ENCODE measurements at regions not wholly inside any gene's neighbourhood (a gene's known extent, or its start where the extent isn't known, plus 50 kb on each side); places are given as distances from the start of the nearest gene placed in this dataset.

DNA sequence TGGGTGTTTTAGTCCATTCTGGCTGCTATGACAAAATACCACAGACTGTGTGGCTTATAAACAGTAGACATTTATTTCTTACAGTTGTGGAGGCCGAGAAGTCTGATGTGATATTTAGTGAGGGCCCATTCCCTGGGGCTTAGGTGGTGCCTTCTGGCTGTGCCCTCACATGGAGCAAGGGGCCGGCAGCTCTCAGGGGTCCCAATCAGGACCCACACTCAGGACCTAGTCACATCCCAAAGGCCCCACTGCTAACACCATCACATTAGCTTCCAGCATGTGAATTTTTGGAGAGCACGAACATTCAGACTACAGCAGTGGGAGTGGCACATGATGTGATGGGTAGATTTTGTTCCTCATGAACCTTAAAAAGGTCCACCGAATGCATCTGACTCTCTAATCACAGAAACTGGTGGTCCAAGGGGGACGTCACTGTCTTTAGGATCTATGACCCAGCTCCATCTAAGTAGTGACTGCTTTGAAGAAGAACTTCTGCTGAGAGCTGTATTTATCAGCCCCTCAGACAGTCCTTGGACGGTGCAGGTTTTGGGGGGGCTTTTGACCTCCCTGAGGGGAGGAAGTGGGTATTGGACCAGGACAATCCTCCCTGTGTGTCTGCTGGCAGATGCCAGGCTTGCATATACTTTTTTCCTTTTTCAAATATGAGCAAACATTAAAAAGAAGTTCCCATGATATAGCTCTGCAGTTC, 154.5 kb upstream of the ZNF32 start:
- no peak for DNase-seq

DNA sequence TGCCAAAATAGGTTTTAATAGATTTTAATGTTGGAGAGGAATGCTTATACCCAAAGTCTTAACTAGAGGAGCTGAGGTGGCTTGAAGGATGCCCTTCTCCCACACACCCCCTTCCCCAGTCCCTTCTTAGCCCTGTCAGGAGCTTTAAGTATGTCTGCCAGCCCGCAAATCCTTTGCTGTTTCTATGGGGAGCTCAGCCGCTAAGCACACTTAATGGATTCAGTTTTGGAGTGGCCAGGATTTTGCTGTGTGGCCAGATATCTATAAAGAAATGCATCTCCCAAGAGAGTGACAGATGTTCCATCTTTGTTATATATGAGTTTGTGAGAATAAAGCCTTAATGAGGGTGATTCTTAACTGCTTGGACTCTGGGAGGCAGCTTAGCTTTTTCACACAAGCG, 152.9 kb upstream of the ZNF32 start:
- DNase-seq = no peak

DNA sequence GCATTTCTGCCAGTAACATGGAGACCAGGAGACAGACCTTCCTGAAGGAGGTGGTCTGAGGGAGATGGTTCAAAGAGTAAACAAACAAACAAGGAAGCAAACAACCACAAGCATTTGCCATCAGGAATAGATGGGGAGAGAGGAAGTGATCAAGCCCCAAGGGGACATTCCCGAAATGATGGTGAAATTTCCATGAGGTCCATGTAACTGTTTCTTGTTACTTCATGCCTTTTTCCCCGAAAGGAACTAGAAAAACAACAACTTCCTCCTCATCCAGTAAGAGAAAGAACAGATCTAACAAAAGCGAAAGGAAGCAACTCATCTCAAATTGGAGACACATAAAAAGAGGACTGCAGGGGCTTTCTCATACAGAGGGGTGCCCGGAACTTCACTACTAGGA, 152.5 kb upstream of the ZNF32 start:
- DNase-seq = no peak

DNA sequence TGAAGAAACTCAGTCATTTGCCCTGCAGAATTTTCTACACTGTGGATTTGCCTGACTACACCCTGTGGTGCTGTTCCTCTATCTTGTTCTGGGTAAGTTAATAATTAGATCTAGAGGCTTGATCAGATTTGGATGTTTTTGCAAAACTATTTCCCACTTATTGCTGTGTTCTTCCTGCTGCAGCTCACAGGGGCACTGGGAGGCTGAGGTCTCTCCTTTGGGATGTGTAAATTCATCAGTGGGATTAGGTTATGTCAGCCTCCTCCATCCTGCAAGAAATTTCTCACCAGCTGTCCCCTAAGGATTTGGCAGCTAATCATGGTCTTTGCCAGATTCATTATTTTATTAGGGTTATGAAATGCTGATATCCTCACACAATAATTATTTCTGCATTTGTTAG, 148.1 kb upstream of the ZNF32 start:
- no peak for DNase-seq

DNA sequence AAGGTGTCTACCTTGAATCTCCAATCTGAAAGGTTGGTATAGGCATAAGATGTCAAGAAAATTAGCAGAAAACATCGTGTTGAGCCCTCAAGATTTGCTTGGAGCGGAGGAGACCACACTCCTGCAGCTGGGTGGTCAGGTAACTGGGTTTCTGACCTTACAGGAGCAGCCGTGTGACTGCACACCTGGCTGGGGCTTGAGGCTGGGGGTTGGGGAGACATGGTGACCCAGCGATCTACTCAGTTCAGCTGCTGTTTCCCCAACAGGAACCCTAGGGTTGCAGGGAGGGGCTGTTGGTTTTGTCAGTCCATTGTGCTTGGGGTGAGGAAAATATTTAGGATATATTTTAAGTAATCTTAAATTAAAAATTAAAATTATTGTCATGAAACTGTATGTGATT, 147.0 kb upstream of the ZNF32 start:
- no peak for DNase-seq

DNA sequence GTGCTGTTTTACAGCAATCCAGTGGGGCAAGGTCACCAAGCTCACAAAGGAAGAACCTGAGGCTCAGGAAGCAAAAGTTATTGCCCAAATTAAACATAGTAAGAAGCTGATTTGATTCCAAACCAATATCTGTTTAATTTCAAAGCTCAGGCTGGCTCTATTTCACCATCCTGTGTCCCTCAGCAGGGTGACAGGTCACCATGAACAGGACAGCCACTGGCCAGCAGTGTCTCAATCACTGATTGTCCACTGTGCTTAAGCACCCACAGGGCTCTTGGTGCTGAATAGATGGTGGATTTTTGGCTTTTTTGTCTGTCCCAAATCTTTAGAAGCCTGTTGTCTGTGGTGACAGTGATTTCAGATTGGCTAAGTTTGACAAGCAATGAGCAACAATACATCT, 146.4 kb upstream of the ZNF32 start:
- no peak for DNase-seq

DNA sequence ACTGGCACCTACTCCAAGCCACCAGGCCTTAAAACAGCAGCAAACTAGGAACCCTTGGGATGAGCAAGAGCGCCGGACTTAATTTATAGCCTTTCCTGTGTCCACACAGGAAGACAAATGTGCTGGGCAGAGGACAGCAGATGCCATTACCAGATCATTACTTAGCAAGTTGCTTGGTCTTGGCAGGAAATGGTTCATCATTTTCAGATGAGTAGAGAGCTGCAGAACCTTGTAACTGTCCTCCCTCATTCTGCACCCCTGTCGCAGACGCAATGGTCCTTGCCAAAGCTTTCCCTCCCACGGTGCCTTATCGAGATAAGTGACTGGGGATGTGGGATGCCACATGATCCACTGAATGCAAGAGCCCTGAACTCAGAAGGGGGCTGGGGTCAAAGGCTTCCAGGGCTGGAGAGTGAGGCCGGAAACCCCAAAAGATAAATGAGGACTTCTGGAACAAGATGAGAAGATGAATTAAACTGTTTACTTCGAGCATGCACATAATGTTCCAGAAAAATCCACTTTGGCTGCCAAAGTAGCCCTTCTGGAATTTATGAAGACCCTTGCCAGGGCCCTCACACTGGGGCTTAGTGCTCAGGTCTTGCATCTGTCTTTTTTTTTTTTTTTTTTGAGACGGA, 145.6 kb upstream of the ZNF32 start:
- DNase-seq = no peak

DNA sequence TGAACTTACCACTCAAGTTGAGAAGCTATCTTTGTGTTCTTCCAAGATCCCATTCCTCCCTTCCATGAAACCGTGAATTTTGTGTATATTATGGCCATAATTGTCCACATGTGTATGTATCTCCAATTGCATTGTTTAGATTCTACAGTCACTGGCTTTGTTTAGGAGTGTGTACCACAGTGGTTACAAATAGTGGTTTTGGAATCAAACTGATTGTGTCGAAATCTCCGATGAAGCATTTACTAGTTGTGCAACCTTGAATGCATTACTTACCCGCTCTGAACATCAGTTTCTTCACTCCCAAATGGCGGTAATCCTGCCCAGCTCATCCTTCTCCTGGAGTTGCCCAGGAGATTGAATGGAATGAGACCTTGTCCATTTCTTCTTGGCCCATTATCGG, 145.0 kb upstream of the ZNF32 start:
- DNase-seq = no peak

DNA sequence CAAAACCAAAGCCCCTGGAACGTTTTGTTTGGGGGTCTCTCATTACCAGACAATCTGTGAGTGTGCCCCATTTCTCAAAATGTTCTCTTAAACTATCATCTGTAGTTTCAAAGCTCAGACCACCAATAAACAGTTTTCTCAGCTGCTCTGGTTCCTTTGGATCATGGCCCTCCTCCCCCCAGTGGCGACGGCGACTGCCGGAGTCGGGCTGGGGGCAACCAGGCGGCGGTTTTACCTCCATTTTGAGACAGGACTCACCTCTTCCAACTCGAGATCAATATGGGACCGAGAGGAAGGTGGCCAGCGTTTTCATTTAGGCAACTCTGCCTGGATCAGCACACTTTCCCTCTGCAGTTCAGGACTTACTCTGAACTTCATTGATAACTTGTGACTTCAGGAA, 141.5 kb upstream of the ZNF32 start:
- DNase-seq = no peak

DNA sequence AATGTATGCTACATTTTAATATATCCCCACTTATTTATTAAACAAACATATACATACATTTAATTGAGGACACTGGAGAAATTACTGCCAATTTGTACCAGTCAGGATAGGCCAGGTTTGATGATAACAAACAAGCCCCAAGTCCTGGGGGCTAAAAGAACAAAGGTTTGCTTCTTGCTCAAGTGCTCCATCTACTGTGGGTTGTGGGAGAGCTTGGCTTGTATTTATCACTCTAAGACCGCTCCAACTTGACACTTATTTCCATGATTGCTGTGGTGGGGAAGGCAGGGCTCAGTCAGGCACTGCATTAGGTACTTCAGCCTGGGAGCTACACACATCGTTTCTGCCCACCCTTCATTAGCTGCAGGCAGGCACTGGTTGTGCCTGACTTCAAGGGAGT, 136.6 kb upstream of the ZNF32 start:
- no peak for DNase-seq

DNA sequence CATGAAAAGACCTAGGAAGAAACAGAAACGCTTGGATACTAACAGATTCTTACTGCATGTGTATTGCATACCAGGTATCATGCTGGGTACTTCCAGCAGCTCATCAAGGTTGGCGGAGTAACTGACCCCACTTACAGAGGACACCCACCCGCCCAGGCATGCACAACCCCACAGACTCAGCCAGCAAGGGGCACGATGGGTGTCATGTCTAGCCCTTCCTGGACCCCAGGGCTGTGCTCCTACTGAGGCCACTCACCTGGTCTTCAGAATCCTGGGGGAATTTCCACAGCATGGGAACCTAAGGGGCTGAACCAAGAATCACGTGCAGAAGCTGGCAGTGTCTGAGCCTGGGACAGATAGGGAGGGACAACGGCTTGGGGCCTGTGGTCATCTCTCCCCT, 134.1 kb upstream of the ZNF32 start:
- no peak for DNase-seq

DNA sequence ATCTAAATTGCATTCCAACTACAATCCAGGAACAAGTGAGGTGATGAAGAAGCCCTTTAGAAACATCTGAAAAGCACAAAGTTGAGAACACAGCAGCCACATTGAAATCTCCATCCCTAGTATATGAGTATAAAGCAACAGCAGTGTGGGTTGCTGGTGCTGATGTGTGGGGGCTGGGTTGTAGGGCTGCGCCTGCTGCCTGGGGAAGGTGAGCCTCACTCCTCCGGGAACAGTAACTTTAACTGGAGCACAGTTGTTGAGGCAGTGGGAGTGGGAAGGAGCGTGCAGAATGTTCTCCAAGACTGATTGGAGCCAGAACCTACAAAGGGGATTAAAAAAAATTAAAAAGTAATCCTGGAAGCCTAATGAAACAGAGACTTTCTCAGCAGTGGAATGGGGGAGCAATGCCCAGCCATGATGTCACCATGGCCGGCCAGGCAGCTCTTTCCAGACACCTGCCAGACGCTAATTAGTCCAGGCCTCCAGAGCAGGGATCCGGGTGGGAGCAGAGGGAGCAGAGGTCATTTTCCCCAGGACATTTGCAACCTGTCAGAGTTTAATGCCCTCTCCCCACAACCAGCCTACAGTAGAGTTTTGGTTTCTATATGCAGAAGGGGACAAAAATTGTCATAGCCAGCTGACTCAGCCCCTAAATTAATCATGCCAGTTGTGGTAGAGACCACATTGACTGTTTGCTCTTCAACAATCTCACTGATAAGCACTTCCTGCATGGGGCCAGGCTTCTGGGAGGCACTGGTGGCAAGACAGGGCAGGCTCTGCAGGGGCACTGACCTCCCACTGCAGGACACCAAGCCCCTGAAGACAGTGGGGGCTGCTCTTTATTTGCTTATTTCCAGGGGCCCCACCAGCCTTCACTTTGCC, 133.0 kb upstream of the ZNF32 start:
- DNase-seq = peak; percentile 15

DNA sequence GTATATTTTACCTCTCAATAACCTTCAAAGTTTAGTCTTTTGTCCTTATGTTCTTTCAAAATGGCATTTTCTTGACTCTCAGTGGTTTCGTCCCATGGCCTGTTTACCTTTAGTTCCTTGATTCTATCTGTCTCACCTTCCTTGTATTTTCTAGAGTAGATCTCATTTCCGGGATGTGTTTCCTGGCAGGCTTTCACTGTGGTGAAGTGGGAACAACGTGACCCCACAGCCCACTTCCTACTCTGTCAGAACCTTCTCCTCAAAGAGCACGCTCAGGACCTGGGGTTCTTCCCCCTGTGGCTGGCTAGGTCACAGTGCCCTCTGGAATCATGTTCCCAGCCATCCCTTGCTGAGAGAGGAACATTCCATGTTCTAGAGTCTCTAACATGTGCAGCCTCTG, 129.9 kb upstream of the ZNF32 start:
- DNase-seq = no peak

DNA sequence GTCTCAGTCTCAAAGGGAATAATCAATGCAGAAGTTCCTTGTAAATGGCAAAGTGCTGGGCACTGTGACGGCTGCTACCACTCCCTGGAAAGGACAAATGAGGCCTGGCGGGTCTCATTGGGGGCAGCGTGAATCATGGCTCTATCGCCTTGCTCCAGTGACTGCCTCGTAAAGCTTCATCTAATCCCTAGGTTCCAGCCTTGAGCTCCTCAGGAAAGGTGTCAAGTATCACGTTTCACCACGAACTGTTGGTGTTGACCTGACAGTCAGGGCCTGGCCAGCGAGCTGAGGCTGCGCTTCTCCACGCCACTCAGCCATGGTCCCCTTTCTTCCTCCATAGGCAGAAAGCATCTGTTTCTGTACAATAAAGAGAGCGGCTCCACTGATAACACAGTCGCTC, 126.7 kb upstream of the ZNF32 start:
- DNase-seq = no peak

DNA sequence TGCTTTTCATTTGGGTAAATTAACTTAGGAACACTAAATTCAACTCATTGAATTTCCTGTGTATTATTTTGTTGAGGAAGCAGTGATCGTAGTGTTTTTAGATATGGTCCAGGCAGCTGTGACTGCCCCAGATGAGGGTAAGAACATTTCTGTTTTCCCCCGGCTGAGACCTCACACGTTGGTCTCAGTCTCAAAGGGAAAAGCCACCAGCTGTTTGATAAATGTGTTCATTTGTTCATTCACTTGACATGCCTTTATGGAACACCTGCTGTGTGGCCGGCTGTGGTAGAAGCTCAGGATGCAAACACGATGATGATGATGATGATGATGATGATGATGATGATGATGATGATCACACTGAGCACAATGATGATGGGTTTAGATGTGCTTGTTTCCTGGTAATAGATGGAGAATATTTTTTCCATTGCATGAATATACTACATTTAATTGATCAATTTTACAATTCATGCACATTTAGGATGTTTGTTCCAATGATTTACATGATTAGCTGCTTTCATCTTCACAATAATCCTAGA, 125.6 kb upstream of the ZNF32 start:
- DNase-seq = no peak

DNA sequence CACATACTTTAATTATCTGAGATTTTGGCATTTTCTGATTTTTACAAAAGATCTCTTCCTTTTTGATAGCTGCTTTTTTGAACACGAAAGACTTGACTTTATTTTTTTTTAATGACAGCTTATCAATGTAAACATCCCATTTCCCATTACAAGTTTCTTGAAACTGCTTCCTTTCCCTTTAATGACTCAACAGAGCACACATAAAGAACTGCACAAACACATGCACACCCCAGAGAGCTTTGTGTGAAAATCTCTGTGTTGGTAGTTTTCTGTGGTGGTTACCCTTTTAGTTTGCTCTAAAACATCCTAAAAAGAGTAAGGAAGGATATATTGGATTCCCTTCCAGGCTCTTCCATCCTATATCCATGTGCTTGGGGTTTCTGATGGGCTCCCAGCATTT, 125.1 kb upstream of the ZNF32 start:
- DNase-seq = no peak

DNA sequence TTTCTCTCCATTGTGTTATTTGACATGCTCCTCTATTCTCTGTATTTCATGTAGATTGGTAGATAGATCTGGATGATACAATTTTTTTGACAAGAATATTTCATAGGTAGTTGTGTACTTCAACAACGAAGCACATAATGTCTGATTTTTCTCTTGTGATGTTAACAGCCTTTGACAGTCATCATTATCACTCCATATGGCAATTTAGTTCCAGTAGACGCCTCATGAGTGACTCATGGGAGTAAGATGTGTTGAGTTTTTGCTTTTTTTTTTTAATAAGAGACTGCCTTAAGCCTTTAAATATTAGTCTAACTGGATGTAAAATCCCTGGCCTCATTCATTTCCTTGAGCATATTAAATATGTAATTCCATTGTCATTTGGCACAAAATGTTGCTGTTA, 123.5 kb upstream of the ZNF32 start:
- DNase-seq = no peak

DNA sequence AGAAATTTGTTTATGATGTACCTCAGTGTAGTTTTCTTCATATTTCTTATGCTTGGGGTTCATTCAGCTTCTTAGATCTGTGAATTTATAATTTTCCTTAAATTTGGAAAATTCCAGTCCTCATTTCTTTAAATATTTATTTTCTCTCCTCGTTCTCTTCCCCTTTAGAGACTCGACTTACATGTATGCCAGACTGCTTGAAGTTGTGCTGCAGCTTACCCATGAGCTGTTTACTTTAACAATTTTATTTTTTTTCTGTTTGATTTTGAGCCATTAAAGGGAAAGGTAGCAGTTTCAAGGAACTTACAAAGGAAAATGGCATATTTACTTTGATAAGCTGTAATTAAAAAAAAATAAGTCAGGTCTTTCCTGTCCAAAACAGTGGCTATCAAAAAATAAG, 123.0 kb upstream of the ZNF32 start:
- DNase-seq = no peak

DNA sequence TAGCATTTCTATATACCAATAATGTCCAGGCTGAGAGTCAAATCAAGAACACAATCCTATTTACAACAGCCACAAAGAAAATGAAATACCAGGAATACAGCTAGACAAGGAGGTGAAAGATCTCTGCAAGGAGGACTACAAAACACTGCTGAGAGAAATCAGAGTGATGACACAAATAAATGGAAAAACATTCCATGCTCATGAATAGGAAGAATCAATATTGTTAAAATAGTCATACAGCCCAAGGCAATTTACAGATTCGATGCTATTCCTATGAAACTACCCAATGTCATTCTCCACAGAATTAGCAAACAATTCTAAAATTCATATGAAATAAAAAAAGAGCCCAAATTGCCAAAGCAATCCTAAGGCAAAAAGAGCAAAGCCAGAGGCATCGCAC, 116.8 kb upstream of the ZNF32 start:
- no peak for DNase-seq

DNA sequence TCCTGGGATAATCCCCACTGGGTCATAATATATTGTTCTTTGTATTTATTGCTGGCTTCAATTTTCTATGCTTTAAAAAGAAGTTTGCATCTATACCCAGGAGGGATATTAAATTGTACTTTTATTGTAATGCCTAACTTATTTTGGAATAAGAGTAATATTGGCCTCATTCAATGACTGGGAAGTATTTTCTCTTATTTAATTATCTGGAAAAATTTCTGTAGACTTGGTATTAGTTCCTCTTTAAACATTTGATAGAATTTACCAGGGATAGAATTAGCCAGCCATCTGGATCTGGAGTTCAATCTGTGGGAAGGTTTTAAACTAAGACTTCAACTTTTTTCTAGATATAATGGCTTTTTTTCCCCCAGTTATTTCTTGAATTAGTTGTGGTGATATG, 115.2 kb upstream of the ZNF32 start:
- DNase-seq = no peak

DNA sequence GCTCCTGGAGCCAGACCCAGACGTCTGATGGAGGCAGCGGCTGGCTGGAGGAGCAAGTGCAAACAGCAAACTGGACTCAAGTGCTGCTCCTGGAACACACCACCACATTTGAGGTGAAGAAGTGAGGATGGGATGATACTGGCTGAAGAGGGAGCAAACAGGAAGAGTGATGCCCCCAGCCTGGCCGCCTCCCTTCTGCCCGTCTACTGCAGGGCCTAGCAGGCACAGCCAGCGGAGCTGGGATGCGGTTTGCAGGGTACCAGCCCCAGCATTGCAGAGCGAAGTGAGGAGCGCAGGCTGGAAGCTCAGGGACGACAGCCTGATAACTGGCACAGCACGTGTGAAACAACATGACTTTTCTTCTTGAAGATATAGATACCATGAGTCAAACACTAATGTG, 111.8 kb upstream of the ZNF32 start:
- DNase-seq = no peak

DNA sequence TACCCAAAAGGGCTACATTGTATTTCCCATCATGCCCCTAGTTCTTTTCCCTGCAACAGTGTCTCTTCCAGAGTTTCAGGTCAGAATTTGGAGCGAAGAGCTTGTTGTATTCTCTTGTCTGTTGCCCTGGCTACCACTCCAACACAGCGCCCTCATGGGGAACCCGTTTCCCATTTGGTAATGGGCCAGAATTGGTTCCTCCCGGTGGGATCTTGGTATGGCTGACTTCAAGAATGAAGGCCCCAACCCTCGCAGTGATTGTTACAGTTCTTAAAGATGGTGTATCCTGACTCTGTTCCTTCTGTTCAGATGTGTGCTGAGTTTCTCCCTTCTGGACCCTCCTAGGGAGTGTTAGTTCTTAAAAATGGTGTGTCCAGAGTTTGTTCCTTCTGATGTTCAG, 110.5 kb upstream of the ZNF32 start:
- no peak for DNase-seq

DNA sequence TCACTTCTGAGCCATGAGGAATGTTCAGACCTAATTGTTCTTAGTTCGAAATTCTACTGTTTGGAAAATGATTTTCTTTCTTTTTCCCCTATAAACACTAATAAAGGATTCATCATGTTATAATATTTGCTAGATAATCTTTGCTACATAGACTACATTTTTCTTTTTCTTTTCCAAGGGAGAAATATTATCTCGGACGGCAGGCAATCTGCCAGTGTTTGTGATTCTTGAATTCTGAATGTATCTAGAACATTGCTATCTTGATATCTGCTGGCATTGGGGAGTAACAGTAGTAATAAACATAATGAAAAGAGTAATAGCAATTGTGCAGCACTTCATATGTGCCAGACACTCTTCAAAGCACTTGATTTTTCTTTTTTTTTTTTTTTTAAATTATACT, 107.7 kb upstream of the ZNF32 start:
- DNase-seq = no peak

All from CD4-positive, alpha-beta T cell treated with Interleukin-17A for 4 hours (primary cell).